BLaER1 treated with 17β-estradiol and CSF1 and Interleukin-3, amounts not matched to agents 10 nM and 100 nM (cell line): ENCODE measurements at regions not wholly inside any gene's neighbourhood (a gene's known extent, or its start where the extent isn't known, plus 50 kb on each side); places are given as distances from the start of the nearest gene placed in this dataset.
A peak's percentile ranks its signal among the peaks of the same experiment; 100 is the strongest.

ENCODE experiments used
- H3K27ac ChIP-seq, 11 experiments: shearing (Covaris generic); formaldehyde crosslinking; 2 replicates each; pipeline ENCODE4 v1.8.1; 2022
- H3K27me3 ChIP-seq, 11 experiments: shearing (Covaris generic); formaldehyde crosslinking; 2 replicates each; pipeline ENCODE4 v1.8.1; 2022
- H3K36me3 ChIP-seq, 11 experiments: shearing (Covaris generic); formaldehyde crosslinking; 2 replicates each; pipeline ENCODE4 v1.8.1; 2022
- H3K4me1 ChIP-seq, 10 experiments: shearing (Covaris generic); formaldehyde crosslinking; 2 replicates each; pipeline ENCODE4 v1.8.1; 2022
- H3K4me2 ChIP-seq, 11 experiments: shearing (Covaris generic); formaldehyde crosslinking; 2 replicates each; pipeline ENCODE4 v1.8.1; 2022
- H3K4me3 ChIP-seq, 10 experiments: shearing (Covaris generic); formaldehyde crosslinking; 2 replicates each; pipeline ENCODE4 v1.8.1; 2022
- H3K9ac ChIP-seq, 11 experiments: shearing (Covaris generic); formaldehyde crosslinking; 2 replicates each; pipeline ENCODE4 v1.8.1; 2022
- H3K9me3 ChIP-seq, 11 experiments: shearing (Covaris generic); formaldehyde crosslinking; replicated peaks in 1 of 11; 2 replicates each; pipeline ENCODE4 v1.8.1; 2022
- H4K20me1 ChIP-seq, 11 experiments: shearing (Covaris generic); formaldehyde crosslinking; 2 replicates each; pipeline ENCODE4 v1.8.1; 2022
- Cebpa-rat ChIP-seq, 11 experiments: shearing (Covaris generic); IDR thresholded peaks; 2 replicates each; pipeline ENCODE4 v1.8.1; 2022

- H3K36me3 ChIP-seq, result no peaks in the 10 kb centered on the region
- peaks cover 0 to 39% (median 14%) of the 10 kb centered on the region in 11 experiments; a peak in 16 of 22 replicates for H3K9me3 ChIP-seq
- no peak overlapping the region for H3K4me2 ChIP-seq
- H3K4me1 ChIP-seq, result peaks cover 13 to 48% (median 29%) of the 10 kb centered on the region in 10 experiments
- H3K27me3 ChIP-seq, result no peaks in the 10 kb centered on the region
- H3K9ac ChIP-seq, result no peak overlapping the region
- H4K20me1 ChIP-seq, result no peaks in the 10 kb centered on the region
- no peak overlapping the region for H3K4me3 ChIP-seq
- no peak overlapping the region for H3K27ac ChIP-seq
- TF ChIP-seq Cebpa-rat (IDR thresholded peaks at IDR 0.05), result no peak
Measured at GRCh38 chr7:94054130-94054529, 50.0 kb upstream of the BET1 start.

- Histone ChIP-seq H4K20me1 (no peaks in the 10 kb centered on the region), H3K9ac (no peak overlapping the region)
Measured at GRCh38 chr7:94055963-94056362, 51.8 kb upstream of the BET1 start.

DNA sequence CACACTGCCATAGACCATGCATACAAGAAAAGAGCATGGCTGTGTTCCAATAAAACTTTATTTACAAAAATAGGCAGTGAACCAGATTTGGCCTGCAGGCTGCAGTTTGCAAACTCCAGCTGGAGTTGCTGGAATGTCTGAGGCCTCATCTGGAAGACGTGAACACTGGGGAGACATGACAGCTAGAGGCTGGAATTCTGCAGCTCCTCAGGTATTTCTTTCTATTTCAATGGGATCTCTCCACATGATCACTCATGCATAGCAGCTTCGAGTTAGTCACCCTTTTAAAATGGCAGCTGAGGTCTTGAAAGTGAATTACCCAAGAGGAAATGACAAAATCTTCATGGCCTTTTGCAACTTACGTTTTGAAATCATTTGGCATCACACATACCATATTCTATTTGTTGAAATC, 52.6 kb upstream of the BET1 start:
- TF ChIP-seq Cebpa-rat (IDR thresholded peaks at IDR 0.05), result peak in 7 of 11 experiments; percentile 41 to 78 (median 59); a peak in 7 of 22 replicates
- Histone ChIP-seq H3K9ac (no peak overlapping the region; a peak in 1 of 22 replicates), H3K27ac (peak overlapping the region in 9 of 11 experiments; percentile 24 to 74 (median 66); a peak in 19 of 22 replicates), H4K20me1 (no peaks in the 10 kb centered on the region), H3K27me3 (no peaks in the 10 kb centered on the region), H3K4me1 (peaks cover 9 to 53% (median 33%) of the 10 kb centered on the region in 10 experiments; a peak in 19 of 20 replicates), H3K4me3 (peak overlapping the region in 1 of 10 experiments; percentile 18; a peak in 1 of 20 replicates), H3K4me2 (peak overlapping the region in 5 of 11 experiments; percentile 1 to 45 (median 35); a peak in 7 of 22 replicates), H3K36me3 (no peaks in the 10 kb centered on the region), H3K9me3 (peaks cover 0 to 41% (median 14%) of the 10 kb centered on the region in 11 experiments; a peak in 16 of 22 replicates)

More at GRCh38 chr7:94055963-94056362, 51.8 kb upstream of the BET1 start:
- Histone ChIP-seq H3K9me3 (peaks cover 0 to 41% (median 14%) of the 10 kb centered on the region in 11 experiments; a peak in 16 of 22 replicates), H3K4me3 (no peak overlapping the region), H3K4me2 (peak overlapping the region in 2 of 11 experiments; percentile 8 to 27; a peak in 2 of 22 replicates), H3K27me3 (no peaks in the 10 kb centered on the region), H3K36me3 (no peaks in the 10 kb centered on the region), H3K4me1 (peaks cover 5 to 47% (median 27%) of the 10 kb centered on the region in 10 experiments; a peak in 19 of 20 replicates), H3K27ac (peak overlapping the region in 9 of 11 experiments; percentile 24 to 74 (median 66); a peak in 15 of 22 replicates)
- no peak for TF ChIP-seq Cebpa-rat (IDR thresholded peaks at IDR 0.05)

- no peak overlapping the region for H3K4me3 ChIP-seq
- H3K4me2 ChIP-seq, result peak overlapping the region in 3 of 11 experiments; percentile 9 to 34 (median 10); a peak in 5 of 22 replicates
- H3K27ac ChIP-seq, result peak overlapping the region in 8 of 11 experiments; percentile 41 to 74 (median 66); a peak in 15 of 22 replicates
- H3K27me3 ChIP-seq, result no peaks in the 10 kb centered on the region
- no peak for TF ChIP-seq Cebpa-rat (IDR thresholded peaks at IDR 0.05)
- H3K4me1 ChIP-seq, result peaks cover 9 to 63% (median 41%) of the 10 kb centered on the region in 10 experiments; a peak in 19 of 20 replicates
- no peaks in the 10 kb centered on the region for H4K20me1 ChIP-seq
- H3K9ac ChIP-seq, result no peak overlapping the region
- peaks cover 0 to 41% (median 14%) of the 10 kb centered on the region in 11 experiments; a peak in 16 of 22 replicates for H3K9me3 ChIP-seq
- no peaks in the 10 kb centered on the region for H3K36me3 ChIP-seq
Measured at GRCh38 chr7:94057955-94058354, 53.8 kb upstream of the BET1 start.

- Histone ChIP-seq H3K4me3 (no peak overlapping the region), H3K9me3 (peaks cover 0 to 41% (median 14%) of the 10 kb centered on the region in 11 experiments; a peak in 16 of 22 replicates), H3K9ac (no peak overlapping the region), H3K36me3 (no peaks in the 10 kb centered on the region), H3K4me2 (peak overlapping the region in 7 of 11 experiments; percentile 14 to 72 (median 51); a peak in 8 of 22 replicates), H3K27ac (peak overlapping the region in 5 of 11 experiments; percentile 5 to 40 (median 30); a peak in 7 of 22 replicates), H3K4me1 (peaks cover 9 to 76% (median 46%) of the 10 kb centered on the region in 10 experiments; a peak in 19 of 20 replicates), H3K27me3 (no peaks in the 10 kb centered on the region), H4K20me1 (no peaks in the 10 kb centered on the region)
- TF ChIP-seq Cebpa-rat (IDR thresholded peaks at IDR 0.05), result peak in 2 of 11 experiments; percentile 19 to 24; a peak in 1 of 22 replicates
Measured at GRCh38 chr7:94059746-94060145, 55.6 kb upstream of the BET1 start.

DNA sequence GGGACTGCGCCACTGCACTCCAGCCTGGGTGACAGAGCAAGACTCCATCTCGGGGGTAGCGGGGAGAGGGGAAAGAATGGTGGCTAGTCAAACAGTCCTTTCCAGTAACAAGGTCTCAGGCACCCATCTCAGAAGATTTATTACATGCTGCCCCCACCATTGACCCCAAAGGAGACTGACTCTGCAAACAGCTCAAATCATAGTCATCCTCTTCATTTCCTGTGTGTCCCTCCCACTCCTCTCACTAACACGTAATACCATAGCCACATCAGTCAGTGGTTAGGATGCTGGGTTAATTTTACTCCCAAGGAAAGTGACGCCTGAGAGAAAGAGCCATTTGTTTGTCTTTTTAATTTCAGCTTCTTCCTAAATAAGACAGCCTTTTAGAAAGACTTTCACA, 56.6 kb upstream of the BET1 start:
- no peak for TF ChIP-seq Cebpa-rat (IDR thresholded peaks at IDR 0.05)
- Histone ChIP-seq H3K4me3 (no peak overlapping the region), H3K27me3 (no peaks in the 10 kb centered on the region), H3K4me2 (peak overlapping the region; percentile 31 to 72 (median 48); a peak in 21 of 22 replicates), H3K4me1 (peaks cover 9 to 82% (median 53%) of the 10 kb centered on the region in 10 experiments; a peak in 19 of 20 replicates), H3K9ac (no peak overlapping the region), H3K27ac (peak overlapping the region in 6 of 11 experiments; percentile 11 to 40 (median 30); a peak in 6 of 22 replicates), H4K20me1 (no peaks in the 10 kb centered on the region), H3K36me3 (no peaks in the 10 kb centered on the region), H3K9me3 (peaks cover 0 to 36% (median 14%) of the 10 kb centered on the region in 11 experiments; a peak in 16 of 22 replicates)

DNA sequence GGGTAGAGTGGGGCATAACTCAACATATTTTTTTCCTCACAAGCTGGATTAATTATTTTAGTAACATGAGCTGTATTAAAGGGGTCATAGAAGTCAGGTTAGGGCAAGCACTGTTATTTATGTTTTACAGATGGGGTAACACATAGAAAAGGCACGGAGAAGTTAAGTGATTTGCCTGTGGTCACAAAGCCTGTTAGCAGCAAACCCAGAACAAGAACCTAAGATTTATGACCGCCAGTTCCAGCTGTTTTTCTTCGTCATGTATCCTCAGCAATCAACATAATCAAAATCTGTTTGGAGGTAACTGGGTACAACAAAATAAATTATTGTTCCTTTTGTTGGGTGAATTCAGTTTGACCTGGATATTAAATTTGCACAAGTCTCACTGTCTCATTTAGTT, 57.2 kb upstream of the BET1 start:
- TF ChIP-seq Cebpa-rat (IDR thresholded peaks at IDR 0.05), result no peak
- no peaks in the 10 kb centered on the region for H3K36me3 ChIP-seq
- no peak overlapping the region for H3K4me3 ChIP-seq
- no peak overlapping the region for H3K9ac ChIP-seq
- H3K4me1 ChIP-seq, result peaks cover 9 to 76% (median 49%) of the 10 kb centered on the region in 10 experiments; a peak in 19 of 20 replicates
- no peaks in the 10 kb centered on the region for H3K27me3 ChIP-seq
- H4K20me1 ChIP-seq, result no peaks in the 10 kb centered on the region
- H3K27ac ChIP-seq, result peak overlapping the region in 6 of 11 experiments; percentile 11 to 40 (median 24); a peak in 2 of 22 replicates
- peak overlapping the region; percentile 29 to 72 (median 43); a peak in 12 of 22 replicates for H3K4me2 ChIP-seq
- H3K9me3 ChIP-seq, result peaks cover 0 to 30% (median 11%) of the 10 kb centered on the region in 11 experiments; a peak in 16 of 22 replicates

- Histone ChIP-seq H3K4me3 (no peak overlapping the region), H3K4me2 (peak overlapping the region in 9 of 11 experiments; percentile 0 to 72 (median 32); a peak in 8 of 22 replicates), H3K36me3 (no peaks in the 10 kb centered on the region), H3K9me3 (peaks cover 0 to 19% (median under 1%) of the 10 kb centered on the region in 11 experiments; a peak in 9 of 22 replicates), H4K20me1 (no peaks in the 10 kb centered on the region), H3K27me3 (no peaks in the 10 kb centered on the region), H3K9ac (no peak overlapping the region), H3K27ac (no peak overlapping the region), H3K4me1 (peaks cover 9 to 68% (median 41%) of the 10 kb centered on the region in 10 experiments; a peak in 19 of 20 replicates)
- TF ChIP-seq Cebpa-rat (IDR thresholded peaks at IDR 0.05), result no peak
Measured at GRCh38 chr7:94062372-94062771, 58.2 kb upstream of the BET1 start.

- Histone ChIP-seq H3K36me3 (no peaks in the 10 kb centered on the region), H4K20me1 (no peaks in the 10 kb centered on the region), H3K27me3 (no peaks in the 10 kb centered on the region), H3K27ac (no peak overlapping the region), H3K9ac (no peak overlapping the region), H3K4me2 (peak overlapping the region; percentile 10 to 57 (median 44); a peak in 20 of 22 replicates), H3K4me3 (no peak overlapping the region), H3K4me1 (peaks cover 9 to 75% (median 41%) of the 10 kb centered on the region in 10 experiments; a peak in 19 of 20 replicates), H3K9me3 (no peaks in the 10 kb centered on the region)
- no peak for TF ChIP-seq Cebpa-rat (IDR thresholded peaks at IDR 0.05)
Measured at GRCh38 chr7:94064541-94065191, 60.5 kb upstream of the BET1 start.
